ENCODE measurements at regions not wholly inside any gene's neighbourhood (a gene's known extent, or its start where the extent isn't known, plus 50 kb on each side); places are given as distances from the start of the nearest gene placed in this dataset.

GRCh38 chr12:18971932-18972331 lies 157.6 kb upstream of the PLEKHA5 start:
- intact Hi-C loops (cut with DNase I, micrococcal nuclease), result no loop called here
- Histone ChIP-seq H3K4me3 (no peak overlapping the region), H3K4me1 (ENCODE audit: low read depth) (no peaks in the 10 kb centered on the region), H3K9me3 (peaks cover 3% of the 10 kb centered on the region), H3K36me3 (ENCODE audit: low read depth) (no peaks in the 10 kb centered on the region)
- TF ChIP-seq CTCF (IDR thresholded peaks at IDR 0.05), result no peak
- no peak for ATAC-seq
- DNase-seq, result no peak

GRCh38 chr12:18975933-18976332 lies 153.6 kb upstream of the PLEKHA5 start:
- peaks cover 3% of the 10 kb centered on the region for H3K9me3 ChIP-seq
- peak; percentile 80 for ATAC-seq
- H3K4me1 ChIP-seq (ENCODE audit: low read depth), result no peaks in the 10 kb centered on the region
- intact Hi-C loops (cut with DNase I, micrococcal nuclease), result no loop called here
- DNase-seq, result peak in 1 of 3 donors; percentile 10
- TF ChIP-seq CTCF (IDR thresholded peaks at IDR 0.05), result no peak
- no peak overlapping the region for H3K4me3 ChIP-seq
- no peaks in the 10 kb centered on the region for H3K36me3 ChIP-seq (ENCODE audit: low read depth)

- TF ChIP-seq CTCF (IDR thresholded peaks at IDR 0.05), result no peak
- Histone ChIP-seq H3K9me3 (peaks cover 3% of the 10 kb centered on the region), H3K4me1 (ENCODE audit: low read depth) (no peaks in the 10 kb centered on the region), H3K36me3 (ENCODE audit: low read depth) (no peaks in the 10 kb centered on the region), H3K4me3 (no peak overlapping the region)
- ATAC-seq, result no peak
- DNase-seq, result no peak
- intact Hi-C loops (cut with DNase I, micrococcal nuclease), result no loop called here
Measured at GRCh38 chr12:18979401-18980126, 150.0 kb upstream of the PLEKHA5 start.

GRCh38 chr12:18981732-18982131 lies 147.8 kb upstream of the PLEKHA5 start:
- DNase-seq, result no peak
- H3K9me3 ChIP-seq, result no peaks in the 10 kb centered on the region
- no peak overlapping the region for H3K4me3 ChIP-seq
- H3K36me3 ChIP-seq (ENCODE audit: low read depth), result no peaks in the 10 kb centered on the region
- no peak for ATAC-seq
- TF ChIP-seq CTCF (IDR thresholded peaks at IDR 0.05), result no peak
- intact Hi-C loops (cut with DNase I, micrococcal nuclease), result no loop called here
- no peaks in the 10 kb centered on the region for H3K4me1 ChIP-seq (ENCODE audit: low read depth)

GRCh38 chr12:18982226-18982949 lies 147.1 kb upstream of the PLEKHA5 start:
- no peak for ATAC-seq

More at GRCh38 chr12:18982226-18982949, 147.1 kb upstream of the PLEKHA5 start:
- Histone ChIP-seq H3K4me1 (ENCODE audit: low read depth) (no peaks in the 10 kb centered on the region), H3K36me3 (ENCODE audit: low read depth) (no peaks in the 10 kb centered on the region), H3K9me3 (no peaks in the 10 kb centered on the region), H3K4me3 (no peak overlapping the region)
- intact Hi-C loops (cut with DNase I, micrococcal nuclease), result no loop called here
- TF ChIP-seq CTCF (IDR thresholded peaks at IDR 0.05), result no peak
- DNase-seq, result no peak
